Calu3 (cell line): ENCODE measurements at regions not wholly inside any gene's neighbourhood (a gene's known extent, or its start where the extent isn't known, plus 50 kb on each side); places are given as distances from the start of the nearest gene placed in this dataset.

ENCODE experiments used
- BruUV-seq: library from RNA; stranded (reverse); fragments of 400-500 nt; replicated peaks from 2 replicates; lab custom pipeline; 2021; lab: Mats Ljungman, UMichigan
- CTCF ChIA-PET: fragments of 300-600 bp; sonication (Branson Sonifier 250); formaldehyde crosslinking; loops from one replicate; lab custom pipeline; 2022; ENCODE audit warnings: antibody characterized with exemption; lab: Charles Lee
- DNase-seq: peaks from one replicate; pipeline ENCODE4 v3.0.0; 2022
- H3K27ac Mint-ChIP-seq: one replicate; pipeline ENCODE4 v1.8.0; 2022; ENCODE audit warnings: mixed read lengths; ENCODE audit not compliant: unreplicated experiment
- H3K27me3 Mint-ChIP-seq: one replicate; pipeline ENCODE4 v1.8.0; 2022; ENCODE audit warnings: mixed read lengths; ENCODE audit not compliant: unreplicated experiment
- H3K36me3 Mint-ChIP-seq: one replicate; pipeline ENCODE4 v1.8.0; 2022; ENCODE audit warnings: mild to moderate bottlenecking, moderate library complexity, mixed read lengths; ENCODE audit not compliant: insufficient read depth, unreplicated experiment
- H3K4me1 Mint-ChIP-seq: one replicate; pipeline ENCODE4 v1.8.0; 2022; ENCODE audit warnings: mild to moderate bottlenecking, low read depth, mixed read lengths; ENCODE audit not compliant: unreplicated experiment
- H3K4me3 Mint-ChIP-seq: one replicate; pipeline ENCODE4 v1.8.0; 2022; ENCODE audit warnings: mild to moderate bottlenecking, low read depth, moderate library complexity, mixed read lengths; ENCODE audit not compliant: unreplicated experiment
- H3K9me3 Mint-ChIP-seq: one replicate; pipeline ENCODE4 v1.8.0; 2022; ENCODE audit warnings: low read depth, mixed read lengths; ENCODE audit not compliant: unreplicated experiment
- CTCF ChIP-seq: fragments of 200-600 bp; IDR thresholded peaks from one replicate; pipeline ENCODE4 v1.8.0; 2022; ENCODE audit warnings: antibody characterized with exemption; ENCODE audit not compliant: unreplicated experiment
- intact Hi-C: fragments of 100-400 bp; cut with micrococcal nuclease; formaldehyde crosslinking; loops from one replicate; pipeline ENCODE4 v1.10.0; 2022; ENCODE audit not compliant: unreplicated experiment

- Mint-ChIP-seq H3K27ac (no peak overlapping the region), H3K4me3 (no peak overlapping the region), H3K9me3 (peaks cover 9% of the 10 kb centered on the region), H3K4me1 (no peaks in the 10 kb centered on the region), H3K36me3 (no peaks in the 10 kb centered on the region), H3K27me3 (no peaks in the 10 kb centered on the region)
- DNase-seq, result no peak
- CTCF ChIA-PET, result no interaction called here
- intact Hi-C loops, result no loop called here
- BruUV-seq, result no TSS peak
- no peak for TF ChIP-seq CTCF
These were observed 1117.7 kb downstream of the BCL11B start for GRCh38 chr14:98154254-98154653.

GRCh38 chr14:98156411-98156810 is 1115.6 kb downstream of the BCL11B start:
- no peak for DNase-seq
- peaks cover 6% of the 10 kb centered on the region for H3K9me3 Mint-ChIP-seq
- no peak for TF ChIP-seq CTCF
- no TSS peak for BruUV-seq
- no peaks in the 10 kb centered on the region for H3K4me1 Mint-ChIP-seq
- no peaks in the 10 kb centered on the region for H3K27me3 Mint-ChIP-seq
- H3K36me3 Mint-ChIP-seq, result no peaks in the 10 kb centered on the region
- intact Hi-C loops, result no loop called here
- no peak overlapping the region for H3K27ac Mint-ChIP-seq
- CTCF ChIA-PET, result no interaction called here
- no peak overlapping the region for H3K4me3 Mint-ChIP-seq

- no peak for DNase-seq
- CTCF ChIA-PET, result no interaction called here
- Mint-ChIP-seq H3K27me3 (no peaks in the 10 kb centered on the region), H3K9me3 (peaks cover 13% of the 10 kb centered on the region), H3K36me3 (no peaks in the 10 kb centered on the region), H3K4me3 (no peak overlapping the region), H3K27ac (no peak overlapping the region), H3K4me1 (no peaks in the 10 kb centered on the region)
- BruUV-seq, result no TSS peak
- TF ChIP-seq CTCF, result no peak
- intact Hi-C loops, result no loop called here
These were observed 1111.1 kb downstream of the BCL11B start for GRCh38 chr14:98160901-98161300.

- H3K36me3 Mint-ChIP-seq, result no peaks in the 10 kb centered on the region
- BruUV-seq, result no TSS peak
- TF ChIP-seq CTCF, result no peak
- CTCF ChIA-PET, result no interaction called here
- no peak overlapping the region for H3K4me3 Mint-ChIP-seq
- intact Hi-C loops, result no loop called here
- no peaks in the 10 kb centered on the region for H3K27me3 Mint-ChIP-seq
- H3K27ac Mint-ChIP-seq, result no peak overlapping the region
- H3K9me3 Mint-ChIP-seq, result peaks cover 15% of the 10 kb centered on the region
- H3K4me1 Mint-ChIP-seq, result no peaks in the 10 kb centered on the region
- DNase-seq, result no peak
These were observed 1110.6 kb downstream of the BCL11B start for GRCh38 chr14:98161356-98161755.
